Neural crest cell (in vitro differentiated cells): ENCODE measurements at regions not wholly inside any gene's neighbourhood (a gene's known extent, or its start where the extent isn't known, plus 50 kb on each side); places are given as distances from the start of the nearest gene placed in this dataset.

ENCODE experiments used
- DNase-seq: peaks from one replicate; pipeline ENCODE4 v3.0.0; 2021; ENCODE audit warnings: low read depth, mixed read lengths, low spot score
- H3K27ac Mint-ChIP-seq: one replicate; pipeline ENCODE4 v1.8.0; 2021; ENCODE audit warnings: mild to moderate bottlenecking, mixed read lengths; ENCODE audit not compliant: unreplicated experiment
- H3K27me3 Mint-ChIP-seq: 2 replicates; pipeline ENCODE4 v1.8.0; 2021; ENCODE audit warnings: low read depth, mild to moderate bottlenecking, mixed read lengths
- H3K36me3 Mint-ChIP-seq: 2 replicates; pipeline ENCODE4 v1.8.0; 2021; ENCODE audit warnings: low read depth, mild to moderate bottlenecking, mixed read lengths
- H3K4me1 Mint-ChIP-seq: 2 replicates; pipeline ENCODE4 v1.8.0; 2021; ENCODE audit warnings: mixed read lengths
- H3K4me3 Mint-ChIP-seq: one replicate; pipeline ENCODE4 v1.8.0; 2021; ENCODE audit warnings: mild to moderate bottlenecking, mixed read lengths
- H3K9me3 Mint-ChIP-seq: 2 replicates; pipeline ENCODE4 v1.8.0; 2021; ENCODE audit warnings: mixed read lengths
- TF ChIP-seq, protein P1 (sequence below): fragments of 200-600 bp; sonication (generic); conservative IDR thresholded peaks from 2 replicates; pipeline ENCODE4 v1.5.0; 2021; ENCODE audit warnings: antibody characterized with exemption, mild to moderate bottlenecking

DNA sequence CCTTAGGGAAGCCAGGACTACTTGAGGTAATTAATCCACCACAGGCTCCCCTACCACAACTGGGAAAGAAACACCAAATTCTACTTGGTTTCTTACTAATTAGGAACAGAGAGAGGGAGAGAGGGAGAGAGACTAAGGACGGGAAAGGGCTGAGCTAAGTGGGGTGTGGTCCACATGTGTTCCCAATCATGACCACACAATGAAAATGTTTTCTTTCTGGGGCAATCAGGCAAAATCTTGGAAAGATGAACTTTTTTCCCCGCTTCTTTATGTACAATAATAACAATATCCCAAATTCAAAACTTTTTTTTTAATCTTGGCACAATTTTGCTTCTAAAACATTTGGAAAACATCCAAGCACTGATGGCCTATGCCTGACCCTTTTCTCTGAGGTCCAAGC lies 734.4 kb downstream of the MAFB start:
- no peaks in the 10 kb centered on the region for H3K9me3 Mint-ChIP-seq
- no peak overlapping the region for H3K4me3 Mint-ChIP-seq
- no peaks in the 10 kb centered on the region for H3K4me1 Mint-ChIP-seq
- TF ChIP-seq, protein P1, sequence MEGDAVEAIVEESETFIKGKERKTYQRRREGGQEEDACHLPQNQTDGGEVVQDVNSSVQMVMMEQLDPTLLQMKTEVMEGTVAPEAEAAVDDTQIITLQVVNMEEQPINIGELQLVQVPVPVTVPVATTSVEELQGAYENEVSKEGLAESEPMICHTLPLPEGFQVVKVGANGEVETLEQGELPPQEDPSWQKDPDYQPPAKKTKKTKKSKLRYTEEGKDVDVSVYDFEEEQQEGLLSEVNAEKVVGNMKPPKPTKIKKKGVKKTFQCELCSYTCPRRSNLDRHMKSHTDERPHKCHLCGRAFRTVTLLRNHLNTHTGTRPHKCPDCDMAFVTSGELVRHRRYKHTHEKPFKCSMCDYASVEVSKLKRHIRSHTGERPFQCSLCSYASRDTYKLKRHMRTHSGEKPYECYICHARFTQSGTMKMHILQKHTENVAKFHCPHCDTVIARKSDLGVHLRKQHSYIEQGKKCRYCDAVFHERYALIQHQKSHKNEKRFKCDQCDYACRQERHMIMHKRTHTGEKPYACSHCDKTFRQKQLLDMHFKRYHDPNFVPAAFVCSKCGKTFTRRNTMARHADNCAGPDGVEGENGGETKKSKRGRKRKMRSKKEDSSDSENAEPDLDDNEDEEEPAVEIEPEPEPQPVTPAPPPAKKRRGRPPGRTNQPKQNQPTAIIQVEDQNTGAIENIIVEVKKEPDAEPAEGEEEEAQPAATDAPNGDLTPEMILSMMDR = no peak
- H3K27me3 Mint-ChIP-seq = no peaks in the 10 kb centered on the region
- DNase-seq = no peak
- no peak overlapping the region for H3K27ac Mint-ChIP-seq
- no peaks in the 10 kb centered on the region for H3K36me3 Mint-ChIP-seq

DNA sequence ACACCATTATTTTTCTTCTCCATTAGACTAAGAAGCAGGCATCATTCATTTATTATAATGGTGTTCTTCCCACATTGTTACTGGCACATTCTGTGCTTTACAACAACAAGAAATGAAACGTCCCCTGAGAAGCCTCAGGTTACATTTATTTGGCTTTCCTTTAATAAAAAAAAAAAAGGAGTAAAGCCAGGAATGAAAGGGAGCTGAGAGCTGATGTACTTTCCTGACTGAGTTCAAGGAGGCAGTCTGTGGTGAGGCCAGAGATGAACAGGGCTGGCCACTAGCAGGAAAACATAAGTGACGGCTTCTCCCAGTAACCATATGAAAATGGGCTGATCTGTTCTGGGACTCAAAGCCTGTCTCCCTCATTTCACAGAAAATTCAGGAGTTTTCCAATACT lies 742.1 kb downstream of the MAFB start:
- TF ChIP-seq, protein P1 = no peak
- no peaks in the 10 kb centered on the region for H3K9me3 Mint-ChIP-seq
- no peak overlapping the region for H3K27ac Mint-ChIP-seq
- H3K36me3 Mint-ChIP-seq = no peaks in the 10 kb centered on the region
- DNase-seq = no peak
- H3K27me3 Mint-ChIP-seq = no peaks in the 10 kb centered on the region
- no peaks in the 10 kb centered on the region for H3K4me1 Mint-ChIP-seq
- no peak overlapping the region for H3K4me3 Mint-ChIP-seq

DNA sequence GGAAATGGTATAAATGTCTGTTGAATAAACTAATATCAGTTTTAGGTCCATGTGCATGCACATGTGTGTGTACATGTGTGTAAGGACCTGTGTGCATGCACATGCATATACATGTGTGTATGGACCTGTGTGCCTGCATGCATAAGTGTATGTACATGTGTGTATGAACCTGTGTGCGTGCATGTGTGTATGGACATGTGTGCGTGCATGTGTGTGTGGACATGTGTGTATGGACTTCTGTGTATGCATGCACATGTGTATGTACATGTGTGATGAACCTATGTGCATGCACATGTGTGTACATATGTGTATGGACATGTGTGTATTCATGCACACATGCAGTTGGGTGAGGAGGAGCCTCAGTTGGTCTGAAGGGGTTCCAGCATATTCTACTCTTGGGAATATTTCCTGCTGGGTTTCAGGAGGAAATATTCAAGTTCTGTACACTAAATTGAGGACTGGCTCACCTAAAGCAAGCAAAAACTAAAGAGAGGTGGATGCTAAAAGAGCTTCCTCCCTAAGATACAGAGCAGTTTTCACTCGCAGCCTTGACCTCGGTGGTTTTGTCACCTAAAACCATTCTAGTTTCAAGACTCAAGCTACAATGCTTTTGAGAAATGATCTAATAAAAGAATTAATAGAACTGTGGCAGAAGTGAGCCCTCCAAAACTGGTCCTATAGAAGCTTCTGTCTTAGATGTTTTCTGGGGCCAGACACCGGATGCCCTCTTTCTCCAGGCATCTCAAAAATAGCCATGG lies 742.8 kb downstream of the MAFB start:
- no peaks in the 10 kb centered on the region for H3K9me3 Mint-ChIP-seq

DNA sequence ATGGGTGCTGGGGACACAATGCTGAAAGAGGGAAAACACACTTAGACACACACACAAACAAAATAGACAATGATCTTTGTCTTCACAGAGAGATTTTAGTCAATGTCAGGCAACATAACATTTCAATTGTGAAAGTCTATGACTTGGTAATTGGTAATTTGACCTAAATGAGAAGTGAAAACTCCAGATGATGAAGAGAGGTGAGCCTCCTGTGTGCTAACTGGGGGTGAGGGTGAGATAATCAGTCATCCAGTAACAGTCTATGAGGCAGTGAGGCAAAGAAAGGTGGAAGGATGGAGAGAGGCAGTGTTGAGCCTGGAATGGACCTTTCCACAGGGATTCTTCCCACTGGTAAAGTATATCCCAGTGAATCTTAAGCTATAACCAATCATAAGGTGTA lies 744.2 kb downstream of the MAFB start:
- Mint-ChIP-seq H3K9me3 (no peaks in the 10 kb centered on the region), H3K27me3 (no peaks in the 10 kb centered on the region), H3K4me3 (no peak overlapping the region), H3K27ac (no peak overlapping the region), H3K36me3 (no peaks in the 10 kb centered on the region), H3K4me1 (no peaks in the 10 kb centered on the region)
- TF ChIP-seq, protein P1 = no peak
- no peak for DNase-seq

More for the DNA sequence above, 742.8 kb downstream of the MAFB start:
- DNase-seq = no peak
- H3K36me3 Mint-ChIP-seq = no peaks in the 10 kb centered on the region
- no peaks in the 10 kb centered on the region for H3K4me1 Mint-ChIP-seq
- TF ChIP-seq, protein P1 = no peak
- no peaks in the 10 kb centered on the region for H3K27me3 Mint-ChIP-seq
- H3K27ac Mint-ChIP-seq = no peak overlapping the region
- no peak overlapping the region for H3K4me3 Mint-ChIP-seq

DNA sequence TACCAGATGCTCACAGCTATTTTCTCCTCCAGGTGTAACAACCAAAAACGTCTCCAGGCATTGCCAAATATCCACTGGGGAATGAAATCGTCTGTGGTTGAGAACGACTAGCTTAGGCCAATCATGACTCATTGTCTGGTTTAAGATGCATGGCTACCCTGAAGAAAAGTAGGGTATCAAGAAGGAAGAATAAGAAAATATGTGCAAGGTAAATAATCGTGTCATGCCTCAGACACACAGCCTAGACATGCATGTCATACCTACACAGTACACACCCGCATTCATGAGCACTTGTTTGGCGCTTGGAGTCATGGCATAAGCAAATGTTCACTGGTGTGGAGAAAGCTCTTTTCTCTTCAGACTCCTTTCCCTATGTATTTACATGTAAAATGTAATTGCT lies 745.7 kb downstream of the MAFB start:
- H3K4me1 Mint-ChIP-seq = no peaks in the 10 kb centered on the region
- H3K4me3 Mint-ChIP-seq = no peak overlapping the region
- no peak overlapping the region for H3K27ac Mint-ChIP-seq
- no peaks in the 10 kb centered on the region for H3K9me3 Mint-ChIP-seq
- peaks cover 3% of the 10 kb centered on the region for H3K27me3 Mint-ChIP-seq
- no peaks in the 10 kb centered on the region for H3K36me3 Mint-ChIP-seq
- TF ChIP-seq, protein P1 = no peak
- no peak for DNase-seq
